ENCODE measurements at regions not wholly inside any gene's neighbourhood (a gene's known extent, or its start where the extent isn't known, plus 50 kb on each side); places are given as distances from the start of the nearest gene placed in this dataset.
"Not testable (repeated sequence)": the region's sequence is repeated elsewhere in the genome, so short reads cannot be mapped to it uniquely, and the experiment has no call there.

GRCh38 chrX:90575155-90575554, 653.4 kb downstream of the TGIF2LX start:
- DNase-seq: not testable (repeated sequence)

- DNase-seq: peak; percentile 73
Observed at GRCh38 chrX:90601921-90602320, 680.2 kb downstream of the TGIF2LX start.

- DNase-seq: not testable (repeated sequence)
Observed at GRCh38 chrX:90605736-90606135, 684.0 kb downstream of the TGIF2LX start.

GRCh38 chrX:90617710-90618325, 696.1 kb downstream of the TGIF2LX start:
- DNase-seq: no peak

- DNase-seq: peak; percentile 0
Observed at GRCh38 chrX:90665161-90665560, 743.5 kb downstream of the TGIF2LX start.

GRCh38 chrX:90713552-90713951, 721.1 kb upstream of the PABPC5 start:
- DNase-seq: not testable (repeated sequence)

- DNase-seq: not testable (repeated sequence)
Observed at GRCh38 chrX:90737555-90737954, 697.1 kb upstream of the PABPC5 start.

- DNase-seq: not testable (repeated sequence)
Observed at GRCh38 chrX:90757619-90758018, 677.0 kb upstream of the PABPC5 start.

GRCh38 chrX:90765482-90765881, 669.2 kb upstream of the PABPC5 start:
- not testable (repeated sequence) for DNase-seq

- DNase-seq: not testable (repeated sequence)
Observed at GRCh38 chrX:90780286-90780789, 654.3 kb upstream of the PABPC5 start.
